GM18520 (cell line): ENCODE measurements at regions not wholly inside any gene's neighbourhood (a gene's known extent, or its start where the extent isn't known, plus 50 kb on each side); places are given as distances from the start of the nearest gene placed in this dataset.

Experiments
- ATAC-seq: cut with Tn5 transposase; IDR thresholded peaks from one replicate; pipeline ENCODE4 v1.9.1; 2021; ENCODE audit not compliant: unreplicated experiment

DNA sequence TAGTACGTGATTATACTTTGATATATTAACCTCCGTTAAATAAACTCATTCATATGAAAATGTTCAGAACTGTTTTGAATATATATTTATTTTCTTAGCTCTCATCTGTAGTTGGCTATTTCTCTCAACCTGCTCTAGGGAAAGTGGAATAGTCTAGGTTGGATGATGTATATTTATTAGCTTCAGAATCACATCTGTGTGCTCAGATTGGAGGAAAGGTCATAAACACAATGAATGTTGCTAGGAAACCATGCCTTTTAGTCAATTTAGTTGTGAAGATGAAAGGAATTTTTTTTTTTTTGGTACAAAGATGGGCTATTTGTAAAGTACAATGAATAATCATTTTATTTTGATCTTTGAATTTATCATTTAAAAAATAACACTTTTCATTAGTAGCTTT is 439.1 kb downstream of the FOXG1 start:
- no peak for ATAC-seq

DNA sequence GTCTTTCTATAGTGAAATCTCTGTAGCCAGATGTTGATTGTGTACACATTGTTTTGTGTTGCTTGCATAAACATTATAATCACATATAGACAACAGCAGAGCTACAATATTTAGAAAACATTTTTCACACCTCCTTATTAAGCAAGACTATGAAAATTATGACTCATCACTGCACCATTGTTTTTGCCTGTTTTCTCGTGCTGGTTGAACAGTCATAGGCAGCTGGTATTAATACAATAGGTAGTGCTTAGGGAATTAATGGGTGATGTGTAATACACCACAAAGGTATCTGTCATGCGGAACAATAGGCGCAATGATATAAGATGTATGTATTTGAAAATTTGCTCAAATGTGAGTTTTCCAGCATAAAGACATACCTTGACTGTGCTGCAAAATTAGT is 449.3 kb downstream of the FOXG1 start:
- no peak for ATAC-seq

DNA sequence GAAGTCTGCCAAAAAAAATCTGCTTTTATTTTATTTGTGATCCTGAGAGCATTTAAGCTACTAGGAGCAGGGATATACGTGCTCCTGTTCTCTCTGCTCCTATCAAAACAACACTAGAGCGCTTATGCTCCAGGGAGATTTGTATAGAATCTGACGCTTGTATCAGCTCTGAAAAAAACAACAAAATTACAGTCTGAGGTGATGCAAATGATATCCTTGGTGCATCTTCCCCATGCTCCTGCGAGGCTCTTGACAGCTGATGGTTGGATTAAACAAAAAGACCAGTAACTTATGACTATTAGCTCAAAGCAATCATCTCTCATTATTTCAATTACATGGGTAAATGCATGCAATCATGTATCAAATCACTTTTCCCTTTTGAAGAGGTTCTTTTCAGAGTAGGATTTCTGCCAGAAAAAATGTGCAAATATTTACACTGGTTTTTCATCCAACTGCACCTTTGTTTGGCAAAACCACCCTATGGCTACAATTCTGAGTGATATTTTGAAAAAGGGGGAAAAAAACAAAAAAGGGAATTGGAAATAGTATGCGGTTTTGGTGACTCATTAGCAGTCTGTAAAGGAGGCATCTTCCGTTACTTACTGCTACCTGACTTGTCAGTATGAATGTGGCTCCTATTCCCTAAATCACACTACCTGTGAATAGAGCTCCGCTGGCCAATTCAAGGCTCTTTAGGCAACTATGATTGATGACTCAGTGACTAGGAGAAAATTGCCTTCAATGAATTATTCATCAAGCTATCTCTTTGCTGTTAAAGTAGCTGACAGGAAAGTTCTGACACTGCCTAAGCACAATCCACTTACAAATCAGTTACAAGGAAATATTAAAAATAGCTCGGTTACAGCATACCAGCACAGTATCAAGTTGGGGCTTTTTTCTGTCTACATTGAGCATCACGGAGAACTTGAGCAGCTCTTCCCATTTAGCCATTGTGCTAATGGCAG is 450.0 kb downstream of the FOXG1 start:
- no peak for ATAC-seq

- no peak for ATAC-seq
These were observed 451.3 kb downstream of the FOXG1 start for GRCh38 chr14:29217813-29218450.

DNA sequence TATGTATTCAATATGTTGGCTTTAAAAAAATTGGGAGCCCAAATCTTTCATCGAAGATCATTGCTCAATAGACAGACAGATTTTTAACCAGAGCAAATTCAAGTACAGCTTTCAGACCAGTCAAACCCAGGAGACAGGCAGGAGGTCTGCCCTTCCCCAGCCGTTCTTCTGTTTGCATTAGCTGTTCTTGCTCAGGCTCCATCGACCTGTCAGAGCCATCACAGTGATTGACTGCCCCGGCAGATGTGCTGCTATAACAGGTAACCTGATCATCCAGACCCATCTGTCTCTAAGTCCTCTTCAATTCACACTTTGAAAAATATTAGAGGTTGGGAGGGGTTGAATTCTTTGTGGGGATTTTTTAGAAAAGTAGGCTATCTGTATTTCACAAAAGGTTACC is 453.5 kb downstream of the FOXG1 start:
- ATAC-seq = no peak

- ATAC-seq = no peak
These were observed 454.0 kb downstream of the FOXG1 start for GRCh38 chr14:29220566-29220965.

DNA sequence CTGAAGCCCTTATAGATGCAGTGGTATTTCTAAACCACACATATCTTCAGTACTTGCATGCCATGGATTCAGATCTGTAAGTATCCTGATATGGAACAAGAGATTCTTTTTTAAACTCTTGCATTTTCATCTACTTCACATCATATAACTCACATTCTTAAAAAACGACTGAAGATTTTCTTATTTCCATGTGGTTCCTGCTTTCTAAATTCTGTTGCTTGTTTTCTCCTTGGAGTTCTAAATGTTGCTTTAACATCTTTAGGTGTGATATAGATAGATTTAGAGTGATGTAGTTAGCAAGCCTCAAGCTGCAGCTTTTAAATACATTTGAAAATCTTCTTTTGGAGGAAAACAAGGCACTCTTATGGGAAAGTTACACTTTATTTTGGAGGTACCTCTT is 455.4 kb downstream of the FOXG1 start:
- ATAC-seq = no peak

DNA sequence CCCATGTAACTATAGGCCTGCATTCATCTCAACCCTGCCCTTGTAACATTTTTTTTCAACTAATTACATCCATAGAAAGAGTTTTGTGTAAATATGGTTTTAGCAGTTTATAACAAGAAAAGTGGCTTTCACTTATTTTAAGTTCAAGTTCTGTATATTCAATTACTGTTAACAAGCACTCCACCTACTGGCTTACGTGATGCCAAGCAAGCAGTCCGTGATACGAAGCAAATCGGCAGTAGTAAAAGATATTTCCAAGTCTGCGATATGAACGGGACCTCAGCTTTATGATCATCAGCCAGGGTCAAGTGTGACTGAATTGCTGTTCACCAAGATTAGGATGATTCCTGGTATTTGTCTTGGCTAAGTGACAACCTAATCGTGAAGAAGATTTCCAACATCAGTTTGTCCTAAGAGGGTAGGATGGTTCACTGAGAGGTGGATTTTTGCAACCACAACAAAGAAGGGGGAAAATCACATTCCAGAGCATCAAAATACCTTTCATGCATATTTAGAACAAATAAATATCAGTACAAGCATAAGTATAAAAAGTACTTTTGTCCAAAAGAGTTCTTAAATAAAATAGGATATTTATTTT is 456.2 kb downstream of the FOXG1 start:
- ATAC-seq = no peak

DNA sequence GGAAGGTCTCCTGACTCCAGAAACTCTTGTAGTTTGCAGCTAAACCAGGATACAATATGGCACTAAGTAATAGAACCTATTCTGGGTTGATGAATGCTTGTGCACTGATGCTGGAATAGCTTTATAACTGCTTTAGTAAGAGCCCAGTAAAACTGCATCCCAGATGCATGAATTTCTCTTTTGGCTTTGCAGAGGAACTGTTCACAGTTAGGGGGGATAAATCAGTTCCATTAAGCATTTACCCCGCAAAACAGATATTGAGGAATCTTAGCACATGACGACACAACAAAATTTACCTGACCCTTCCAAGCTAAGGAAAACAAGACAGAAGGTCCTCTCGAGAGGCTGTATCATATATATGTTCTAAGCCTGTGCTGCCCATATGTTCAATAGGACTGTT is 457.4 kb downstream of the FOXG1 start:
- no peak for ATAC-seq

DNA sequence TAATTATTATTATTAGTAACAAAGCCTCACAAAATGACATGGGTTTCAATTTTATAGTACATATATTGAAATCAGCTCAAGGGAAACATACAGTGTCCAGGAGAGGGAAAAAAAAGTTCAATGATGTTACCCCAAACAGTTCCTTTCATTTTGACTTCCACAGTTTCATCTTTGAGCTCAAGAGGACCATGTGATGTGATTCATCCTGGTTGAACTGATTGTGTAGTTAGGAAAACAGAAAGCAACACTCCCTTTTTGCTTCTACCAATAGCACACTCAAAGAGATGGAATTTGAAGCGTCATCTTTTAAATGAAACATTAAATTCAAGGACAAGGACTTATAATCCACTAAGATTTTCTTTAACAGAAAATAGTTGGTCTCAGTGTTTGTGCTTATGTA is 461.0 kb downstream of the FOXG1 start:
- no peak for ATAC-seq

DNA sequence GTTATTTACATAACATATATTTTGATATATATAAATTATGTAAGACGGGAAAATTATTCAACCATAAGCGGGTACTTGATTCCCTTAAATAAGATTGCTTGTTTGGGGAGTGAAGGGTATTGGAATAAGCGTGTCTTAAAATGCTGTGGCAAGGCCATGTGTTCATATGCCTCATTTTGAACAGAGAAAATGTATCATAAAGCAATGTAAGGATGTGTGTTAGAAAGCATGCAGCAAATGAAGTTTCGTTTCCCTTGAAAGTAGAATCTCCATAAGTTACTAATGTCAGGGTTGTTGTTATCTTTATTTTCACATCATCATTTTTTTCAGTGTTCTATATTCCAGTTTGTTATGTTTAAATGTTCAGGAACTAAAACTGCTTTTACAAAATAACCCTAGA is 465.6 kb downstream of the FOXG1 start:
- ATAC-seq = no peak

DNA sequence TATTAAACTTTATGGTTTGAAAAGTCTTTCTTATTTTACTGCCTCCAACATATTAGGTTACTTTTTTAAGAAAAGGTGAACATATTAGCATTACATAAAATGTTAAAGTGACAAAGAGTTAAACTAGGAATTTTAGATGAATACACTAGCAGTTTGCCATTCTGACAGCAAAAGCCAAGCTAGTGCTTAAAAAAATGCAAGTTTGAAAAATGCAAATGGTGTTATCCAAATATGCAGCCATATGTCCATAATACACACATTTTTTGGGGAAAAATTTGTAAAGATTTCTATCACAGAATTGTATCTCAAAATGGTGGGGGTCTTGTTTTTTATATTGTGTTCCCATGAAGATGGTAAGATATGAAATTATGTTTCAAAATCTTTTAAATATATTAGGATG is 466.1 kb downstream of the FOXG1 start:
- ATAC-seq = no peak

GRCh38 chr14:29233188-29233587 is 466.6 kb downstream of the FOXG1 start:
- no peak for ATAC-seq

DNA sequence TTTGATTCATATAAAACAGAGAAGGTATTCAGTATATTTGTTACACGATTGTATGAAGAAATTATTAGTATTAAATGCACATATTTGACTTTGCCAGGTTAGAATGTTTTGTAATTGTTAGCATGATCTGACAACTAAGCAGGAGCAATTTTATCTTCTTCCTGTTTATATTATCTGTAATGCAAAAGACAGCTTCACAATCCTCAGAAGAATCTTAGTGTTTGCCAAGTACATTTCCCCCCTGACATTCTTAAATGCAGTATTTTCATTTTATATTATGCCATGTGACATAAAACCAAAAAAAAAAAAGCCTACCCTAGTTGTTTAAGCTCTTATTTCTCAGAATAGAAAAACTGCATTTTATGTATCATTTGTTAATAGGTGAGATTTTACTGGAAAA is 469.4 kb downstream of the FOXG1 start:
- no peak for ATAC-seq

GRCh38 chr14:29236401-29236800 is 469.8 kb downstream of the FOXG1 start:
- no peak for ATAC-seq

DNA sequence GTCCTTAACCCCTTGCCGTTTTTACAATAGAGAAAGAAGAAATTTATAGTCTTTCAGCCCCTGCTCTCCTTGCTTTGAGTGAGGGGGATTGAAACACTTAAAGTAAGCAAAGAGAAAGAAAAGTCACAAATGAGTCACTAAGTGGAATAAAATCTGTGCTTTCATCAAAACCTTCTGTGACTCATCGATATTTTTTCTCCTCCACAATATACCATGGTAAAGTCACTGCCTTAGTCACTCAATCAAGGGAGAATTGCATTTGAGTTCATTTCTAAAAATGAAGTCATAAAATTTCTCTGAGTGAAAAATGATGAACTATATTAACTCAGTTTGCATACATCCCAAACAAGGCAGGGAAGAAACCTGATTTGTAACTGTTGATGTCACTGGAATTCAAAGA is 470.3 kb downstream of the FOXG1 start:
- ATAC-seq = no peak

GRCh38 chr14:29240066-29240465 is 473.5 kb downstream of the FOXG1 start:
- ATAC-seq = no peak

- ATAC-seq = no peak
These were observed 476.5 kb downstream of the FOXG1 start for GRCh38 chr14:29242755-29243754.

DNA sequence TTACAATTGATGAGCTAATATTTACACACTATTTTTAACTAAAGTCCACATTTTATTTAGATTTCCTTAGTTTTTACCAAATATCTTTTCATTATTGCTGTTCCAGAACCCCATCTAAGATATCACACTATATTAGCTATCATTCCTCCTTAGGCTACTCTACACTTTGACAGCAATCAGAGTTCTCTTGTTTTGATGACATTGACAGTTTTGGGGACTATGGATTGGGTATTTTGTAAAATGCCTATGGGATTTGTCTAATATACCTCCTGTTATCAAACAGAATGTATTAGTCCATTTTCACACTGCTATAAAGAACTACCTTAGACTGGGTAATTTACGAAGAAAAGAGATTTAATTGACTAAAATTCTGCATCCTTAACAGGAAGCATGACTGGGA is 489.1 kb downstream of the FOXG1 start:
- ATAC-seq = no peak

- no peak for ATAC-seq
These were observed 496.4 kb downstream of the FOXG1 start for GRCh38 chr14:29262979-29263378.

GRCh38 chr14:29264865-29265264 is 498.3 kb downstream of the FOXG1 start:
- ATAC-seq = no peak
